Fibroblast of skin of right biceps (primary cell): ENCODE measurements at regions not wholly inside any gene's neighbourhood (a gene's known extent, or its start where the extent isn't known, plus 50 kb on each side); places are given as distances from the start of the nearest gene placed in this dataset.

ENCODE experiments used
- DNase-seq: peaks from one replicate; pipeline ENCODE4 v3.0.0-alpha.2; 2013

- DNase-seq = no peak
Observed at GRCh38 chr11:37558619-37559210, 960.7 kb upstream of the RAG2 start.

GRCh38 chr11:37557990-37558389, 960.0 kb upstream of the RAG2 start:
- DNase-seq = no peak

GRCh38 chr11:37552284-37552683, 954.2 kb upstream of the RAG2 start:
- no peak for DNase-seq

GRCh38 chr11:37544491-37544890, 946.5 kb upstream of the RAG2 start:
- no peak for DNase-seq

- DNase-seq = no peak
Observed at GRCh38 chr11:37533830-37534229, 935.8 kb upstream of the RAG2 start.

- no peak for DNase-seq
Observed at GRCh38 chr11:37533087-37533486, 935.1 kb upstream of the RAG2 start.

- no peak for DNase-seq
Observed at GRCh38 chr11:37532271-37532670, 934.2 kb upstream of the RAG2 start.

- DNase-seq = no peak
Observed at GRCh38 chr11:37527545-37527944, 929.5 kb upstream of the RAG2 start.

- DNase-seq = no peak
Observed at GRCh38 chr11:37525336-37525735, 927.3 kb upstream of the RAG2 start.

- DNase-seq = peak; percentile 56
Observed at GRCh38 chr11:37519781-37520180, 921.7 kb upstream of the RAG2 start.

GRCh38 chr11:37512156-37512780, 914.2 kb upstream of the RAG2 start:
- DNase-seq = peak; percentile 56

GRCh38 chr11:37511425-37511933, 913.4 kb upstream of the RAG2 start:
- DNase-seq = peak; percentile 90

- no peak for DNase-seq
Observed at GRCh38 chr11:37509506-37509905, 911.5 kb upstream of the RAG2 start.

- peak; percentile 20 for DNase-seq
Observed at GRCh38 chr11:37506531-37506930, 908.5 kb upstream of the RAG2 start.

- no peak for DNase-seq
Observed at GRCh38 chr11:37505406-37505805, 907.4 kb upstream of the RAG2 start.

GRCh38 chr11:37504921-37505320, 906.9 kb upstream of the RAG2 start:
- peak; percentile 98 for DNase-seq

GRCh38 chr11:37504060-37504611, 906.1 kb upstream of the RAG2 start:
- peak; percentile 96 for DNase-seq

- DNase-seq = no peak
Observed at GRCh38 chr11:37503411-37504059, 905.5 kb upstream of the RAG2 start.

- peak; percentile 16 for DNase-seq
Observed at GRCh38 chr11:37502202-37502601, 904.2 kb upstream of the RAG2 start.

GRCh38 chr11:37500425-37500824, 902.4 kb upstream of the RAG2 start:
- no peak for DNase-seq

GRCh38 chr11:37497326-37497725, 899.3 kb upstream of the RAG2 start:
- DNase-seq = no peak

GRCh38 chr11:37496201-37496600, 898.2 kb upstream of the RAG2 start:
- peak; percentile 15 for DNase-seq

GRCh38 chr11:37484298-37484697, 886.3 kb upstream of the RAG2 start:
- no peak for DNase-seq

- no peak for DNase-seq
Observed at GRCh38 chr11:37483761-37484160, 885.7 kb upstream of the RAG2 start.
